ENCODE measurements at regions not wholly inside any gene's neighbourhood (a gene's known extent, or its start where the extent isn't known, plus 50 kb on each side); places are given as distances from the start of the nearest gene placed in this dataset.
"Not testable (repeated sequence)": the region's sequence is repeated elsewhere in the genome, so short reads cannot be mapped to it uniquely, and the experiment has no call there.

GRCh38 chr10:65415318-65415717 is 1510.5 kb upstream of the LRRTM3 start:
- in situ Hi-C loops (cut with HindIII; ENCODE audit: low sequenced_read_pairs) = no loop called here
- no peak for DNase-seq (ENCODE audit: low spot score)

- no peak for DNase-seq (ENCODE audit: low spot score)
- in situ Hi-C loops (cut with HindIII; ENCODE audit: low sequenced_read_pairs) = no loop called here
These were observed 1509.7 kb upstream of the LRRTM3 start for GRCh38 chr10:65416094-65416493.

GRCh38 chr10:65419629-65420028 is 1506.2 kb upstream of the LRRTM3 start:
- in situ Hi-C loops (cut with HindIII; ENCODE audit: low sequenced_read_pairs) = no loop called here
- DNase-seq (ENCODE audit: low spot score) = no peak

GRCh38 chr10:65423043-65423442 is 1502.8 kb upstream of the LRRTM3 start:
- DNase-seq (ENCODE audit: low spot score) = no peak
- in situ Hi-C loops (cut with HindIII; ENCODE audit: low sequenced_read_pairs) = no loop called here

- DNase-seq (ENCODE audit: low spot score); in situ Hi-C loops (cut with HindIII; ENCODE audit: low sequenced_read_pairs): not testable (repeated sequence)
These were observed 1496.5 kb upstream of the LRRTM3 start for GRCh38 chr10:65429381-65429780.

GRCh38 chr10:65430979-65431378 is 1494.9 kb upstream of the LRRTM3 start:
- in situ Hi-C loops (cut with HindIII; ENCODE audit: low sequenced_read_pairs) = no loop called here
- DNase-seq (ENCODE audit: low spot score) = no peak

- DNase-seq (ENCODE audit: low spot score) = no peak
- in situ Hi-C loops (cut with HindIII; ENCODE audit: low sequenced_read_pairs) = no loop called here
These were observed 1454.8 kb upstream of the LRRTM3 start for GRCh38 chr10:65470986-65471385.

- no peak for DNase-seq (ENCODE audit: low spot score)
- in situ Hi-C loops (cut with HindIII; ENCODE audit: low sequenced_read_pairs) = no loop called here
These were observed 1443.0 kb upstream of the LRRTM3 start for GRCh38 chr10:65482848-65483247.

GRCh38 chr10:65491799-65492198 is 1434.0 kb upstream of the LRRTM3 start:
- in situ Hi-C loops (cut with HindIII; ENCODE audit: low sequenced_read_pairs) = no loop called here
- no peak for DNase-seq (ENCODE audit: low spot score)

GRCh38 chr10:65496541-65496940 is 1429.3 kb upstream of the LRRTM3 start:
- no peak for DNase-seq (ENCODE audit: low spot score)
- in situ Hi-C loops (cut with HindIII; ENCODE audit: low sequenced_read_pairs) = no loop called here

GRCh38 chr10:65497837-65498236 is 1428.0 kb upstream of the LRRTM3 start:
- in situ Hi-C loops (cut with HindIII; ENCODE audit: low sequenced_read_pairs) = no loop called here
- no peak for DNase-seq (ENCODE audit: low spot score)

GRCh38 chr10:65500716-65501115 is 1425.1 kb upstream of the LRRTM3 start:
- DNase-seq (ENCODE audit: low spot score) = no peak
- in situ Hi-C loops (cut with HindIII; ENCODE audit: low sequenced_read_pairs) = no loop called here

GRCh38 chr10:65501259-65501658 is 1424.6 kb upstream of the LRRTM3 start:
- in situ Hi-C loops (cut with HindIII; ENCODE audit: low sequenced_read_pairs) = no loop called here
- DNase-seq (ENCODE audit: low spot score) = no peak

GRCh38 chr10:65518379-65518778 is 1407.5 kb upstream of the LRRTM3 start:
- in situ Hi-C loops (cut with HindIII; ENCODE audit: low sequenced_read_pairs) = no loop called here
- no peak for DNase-seq (ENCODE audit: low spot score)

GRCh38 chr10:65528986-65529385 is 1396.8 kb upstream of the LRRTM3 start:
- DNase-seq (ENCODE audit: low spot score) = no peak
- in situ Hi-C loops (cut with HindIII; ENCODE audit: low sequenced_read_pairs) = no loop called here

GRCh38 chr10:65531545-65531944 is 1394.3 kb upstream of the LRRTM3 start:
- in situ Hi-C loops (cut with HindIII; ENCODE audit: low sequenced_read_pairs) = no loop called here
- DNase-seq (ENCODE audit: low spot score) = no peak

- no peak for DNase-seq (ENCODE audit: low spot score)
- in situ Hi-C loops (cut with HindIII; ENCODE audit: low sequenced_read_pairs) = no loop called here
These were observed 1391.1 kb upstream of the LRRTM3 start for GRCh38 chr10:65534771-65535170.

- in situ Hi-C loops (cut with HindIII; ENCODE audit: low sequenced_read_pairs) = no loop called here
- DNase-seq (ENCODE audit: low spot score) = no peak
These were observed 1381.1 kb upstream of the LRRTM3 start for GRCh38 chr10:65544756-65545155.

GRCh38 chr10:65548001-65548400 is 1377.8 kb upstream of the LRRTM3 start:
- in situ Hi-C loops (cut with HindIII; ENCODE audit: low sequenced_read_pairs) = no loop called here
- no peak for DNase-seq (ENCODE audit: low spot score)

GRCh38 chr10:65550761-65551160 is 1375.1 kb upstream of the LRRTM3 start:
- in situ Hi-C loops (cut with HindIII; ENCODE audit: low sequenced_read_pairs) = no loop called here
- DNase-seq (ENCODE audit: low spot score) = no peak

GRCh38 chr10:65555192-65555591 is 1370.6 kb upstream of the LRRTM3 start:
- no peak for DNase-seq (ENCODE audit: low spot score)
- in situ Hi-C loops (cut with HindIII; ENCODE audit: low sequenced_read_pairs) = no loop called here

GRCh38 chr10:65556006-65556405 is 1369.8 kb upstream of the LRRTM3 start:
- in situ Hi-C loops (cut with HindIII; ENCODE audit: low sequenced_read_pairs) = no loop called here
- no peak for DNase-seq (ENCODE audit: low spot score)

All from G401 (cell line).